HCT116 (cell line): ENCODE measurements at regions not wholly inside any gene's neighbourhood (a gene's known extent, or its start where the extent isn't known, plus 50 kb on each side); places are given as distances from the start of the nearest gene placed in this dataset.

Source experiments
- ATAC-seq: fragments of 200-7000 bp; cut with Tn5 transposase; 2 replicates; pipeline ENCODE4 v1.9.1; 2020; ENCODE audit warnings: mild to moderate bottlenecking, moderate library complexity
- BruUV-seq: library from RNA; stranded (reverse); fragments of 400-500 nt; replicated peaks from 2 replicates; lab custom pipeline; 2021; lab: Mats Ljungman, UMichigan
- CTCF ChIA-PET: fragments of 300-600 bp; sonication (Branson Sonifier 250); formaldehyde crosslinking; loops from one replicate; lab custom pipeline; 2021; ENCODE audit warnings: antibody characterized with exemption; lab: Charles Lee
- POLR2A ChIA-PET: fragments of 300-600, 350-600 bp; sonication (Branson Sonifier 250); formaldehyde crosslinking; loops from one replicate; lab custom pipeline; 2021; ENCODE audit warnings: antibody characterized with exemption; lab: Charles Lee
- RAD21 ChIA-PET, 2 experiments: fragments of 300-600 bp; sonication (Branson Sonifier 250); formaldehyde crosslinking; loops; one replicate each; lab custom pipeline; 2023; ENCODE audit warnings: low total read pairs in 2 of 2; ENCODE audit not compliant: uncharacterized antibody in 2 of 2, unreplicated experiment in 2 of 2, low non-redundant PET in 1 of 2; lab: Charles Lee
- DNase-seq: peaks from one replicate; pipeline ENCODE4 v3.0.0-alpha.2; 2010; ENCODE audit warnings: low read depth, low spot score
- H2AFZ ChIP-seq: fragments of 200-600 bp; shearing (Covaris generic), sonication (generic); 2 replicates; pipeline ENCODE4 v1.6.1; 2017; ENCODE audit warnings: low read depth, mixed run types, mixed read lengths, antibody characterized with exemption, low read length; ENCODE audit not compliant: poor library complexity, severe bottlenecking
- H3K27ac ChIP-seq: 2 replicates; pipeline ENCODE4 v1.5.1; 2012; ENCODE audit warnings: low read depth, low read length
- H3K27me3 ChIP-seq: fragments of 200-600 bp; sonication (generic); 2 replicates; pipeline ENCODE4 v1.6.1; 2016; ENCODE audit warnings: mixed run types, low read length, mixed read lengths; ENCODE audit not compliant: insufficient read depth
- H3K36me3 ChIP-seq, 2 experiments: fragments of 200-500 bp in 1 of 2; fragments of 200-600 bp in 1 of 2; sonication (Bioruptor generic) in 1 of 2; sonication (generic) in 1 of 2; 2 replicates each; pipeline versions ENCODE4 v1.5.1 to v1.6.1; 2014 to 2016; ENCODE audit warnings: low read length in 2 of 2, inconsistent platforms in 1 of 2, mixed read lengths in 1 of 2, mixed run types in 1 of 2; ENCODE audit not compliant: insufficient read depth in 2 of 2, control insufficient read depth in 1 of 2
- H3K4me1 ChIP-seq, 2 experiments: fragments of 200-600 bp in 1 of 2; sonication (generic) in 1 of 2; 2 replicates each; pipeline versions ENCODE4 v1.5.1 to v1.6.1; 2012 to 2017; ENCODE audit warnings: low read length in 2 of 2, inconsistent platforms in 1 of 2, mild to moderate bottlenecking in 1 of 2, mixed read lengths in 1 of 2, mixed run types in 1 of 2, moderate library complexity in 1 of 2; ENCODE audit not compliant: insufficient read depth in 2 of 2, control insufficient read depth in 1 of 2
- H3K4me2 ChIP-seq: fragments of 200-600 bp; sonication (generic); 2 replicates; pipeline ENCODE4 v1.6.1; 2017; ENCODE audit warnings: mixed run types, low read length, mixed read lengths
- H3K4me3 ChIP-seq, 2 experiments: fragments of 200-600 bp in 1 of 2; sonication (generic) in 1 of 2; replicated peaks in 1 of 2; 2 replicates each; pipeline ENCODE4 v1.5.1; 2011 to 2016; ENCODE audit warnings: low read length in 2 of 2, control low read depth in 1 of 2, low read depth in 1 of 2, mild to moderate bottlenecking in 1 of 2, mixed read lengths in 1 of 2, mixed run types in 1 of 2
- H3K79me2 ChIP-seq: fragments of 200-600 bp; sonication (generic); 2 replicates; pipeline ENCODE4 v1.6.1; 2017; ENCODE audit warnings: mild to moderate bottlenecking, mixed run types, low read length, moderate library complexity, mixed read lengths; ENCODE audit not compliant: insufficient read depth
- H3K9ac ChIP-seq: fragments of 200-600 bp; sonication (generic); 2 replicates; pipeline ENCODE4 v1.6.1; 2016; ENCODE audit warnings: low read length, mixed read lengths
- H3K9me2 ChIP-seq: fragments of 200-600 bp; sonication (generic), shearing (Covaris generic); 2 replicates; pipeline ENCODE4 v1.6.1; 2017; ENCODE audit warnings: mixed run types, mild to moderate bottlenecking, moderate library complexity; ENCODE audit not compliant: insufficient read depth
- H3K9me3 ChIP-seq, 2 experiments: fragments of 200-500 bp in 1 of 2; fragments of 200-600 bp in 1 of 2; sonication (Bioruptor generic) in 1 of 2; sonication (generic) in 1 of 2; 2 replicates each; pipeline ENCODE4 v1.6.1; 2014 to 2017; ENCODE audit warnings: low read length in 2 of 2, mixed read lengths in 2 of 2, inconsistent platforms in 1 of 2, low read depth in 1 of 2, mild to moderate bottlenecking in 1 of 2, mixed run types in 1 of 2, moderate library complexity in 1 of 2; ENCODE audit not compliant: control insufficient read depth in 1 of 2, insufficient read depth in 1 of 2
- H4K20me1 ChIP-seq: fragments of 200-600 bp; sonication (generic), shearing (Covaris generic); 2 replicates; pipeline ENCODE4 v1.6.1; 2017; ENCODE audit warnings: mixed run types, mild to moderate bottlenecking, moderate library complexity; ENCODE audit not compliant: insufficient read depth
- ELF1 ChIP-seq: IDR thresholded peaks from 2 replicates; pipeline ENCODE4 v1.6.1; 2012; ENCODE audit warnings: low read depth, borderline replicate concordance
- EZH2 ChIP-seq: fragments of 200-600 bp; sonication (generic); IDR thresholded peaks from 2 replicates; pipeline ENCODE4 v1.6.1; 2017; ENCODE audit warnings: antibody characterized with exemption, mixed run types
- EZH2phosphoT487 ChIP-seq: fragments of 200-600 bp; IDR thresholded peaks from 2 replicates; pipeline ENCODE4 v1.6.1; 2018; ENCODE audit warnings: antibody characterized with exemption, borderline replicate concordance
- JUND ChIP-seq: IDR thresholded peaks from 2 replicates; pipeline ENCODE4 v1.6.1; 2012
- POLR2AphosphoS5 ChIP-seq: IDR thresholded peaks from 2 replicates; pipeline ENCODE4 v1.6.1; 2011; ENCODE audit warnings: mild to moderate bottlenecking, low read depth, low read length, moderate library complexity
- TCF7L2 ChIP-seq: IDR thresholded peaks from 2 replicates; pipeline ENCODE4 v1.7.0; 2011; ENCODE audit warnings: borderline replicate concordance, inconsistent platforms; ENCODE audit not compliant: insufficient read depth, insufficient read length; ENCODE audit errors: extremely low read depth
- ZNF274 ChIP-seq: fragments of 200-500 bp; sonication (Bioruptor generic); IDR thresholded peaks from 2 replicates; pipeline ENCODE4 v1.6.1; 2014; ENCODE audit warnings: mild to moderate bottlenecking, low read depth, low read length, inconsistent platforms
- intact Hi-C: fragments of 100-400 bp; cut with micrococcal nuclease; formaldehyde crosslinking; loops from 2 replicates; pipeline ENCODE4 v1.10.0; 2022
- TF ChIP-seq, protein P1 (sequence below): IDR thresholded peaks from 2 replicates; pipeline ENCODE4 v1.6.1; 2012; ENCODE audit warnings: low read depth
- TF ChIP-seq, protein P2 (sequence below): IDR thresholded peaks from 2 replicates; pipeline ENCODE4 v1.6.1; 2012

DNA sequence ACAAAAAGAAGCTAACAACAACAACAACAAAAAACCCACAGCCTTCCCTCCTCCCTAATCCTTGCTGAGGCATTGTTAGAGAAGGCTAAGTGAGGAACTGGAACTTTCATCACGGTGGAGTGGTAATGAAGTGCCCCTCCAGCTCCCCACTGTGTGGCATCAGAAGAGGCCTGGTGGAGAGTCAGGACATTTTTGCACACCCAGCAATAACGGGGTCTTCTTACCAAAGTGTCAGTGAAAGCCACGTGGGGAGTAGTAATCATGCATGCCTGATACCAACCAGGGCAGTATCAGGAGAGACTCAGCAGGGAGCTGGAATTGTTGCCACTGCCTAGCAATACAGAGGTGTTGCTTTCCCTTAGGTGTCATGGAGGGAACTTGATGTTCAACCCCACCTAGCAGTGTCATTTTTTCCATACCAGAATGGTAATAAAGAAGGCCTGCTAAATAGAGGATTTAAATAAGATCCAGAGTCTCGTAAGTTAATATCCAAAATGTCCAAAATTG, 299.7 kb upstream of the RGS6 start:
- H3K79me2 ChIP-seq = no peaks in the 10 kb centered on the region
- H3K4me2 ChIP-seq = no peak overlapping the region
- ChIA-PET POLR2A (no interaction called here), CTCF (no interaction called here), RAD21 (no interaction called here)
- TF ChIP-seq, protein P1, sequence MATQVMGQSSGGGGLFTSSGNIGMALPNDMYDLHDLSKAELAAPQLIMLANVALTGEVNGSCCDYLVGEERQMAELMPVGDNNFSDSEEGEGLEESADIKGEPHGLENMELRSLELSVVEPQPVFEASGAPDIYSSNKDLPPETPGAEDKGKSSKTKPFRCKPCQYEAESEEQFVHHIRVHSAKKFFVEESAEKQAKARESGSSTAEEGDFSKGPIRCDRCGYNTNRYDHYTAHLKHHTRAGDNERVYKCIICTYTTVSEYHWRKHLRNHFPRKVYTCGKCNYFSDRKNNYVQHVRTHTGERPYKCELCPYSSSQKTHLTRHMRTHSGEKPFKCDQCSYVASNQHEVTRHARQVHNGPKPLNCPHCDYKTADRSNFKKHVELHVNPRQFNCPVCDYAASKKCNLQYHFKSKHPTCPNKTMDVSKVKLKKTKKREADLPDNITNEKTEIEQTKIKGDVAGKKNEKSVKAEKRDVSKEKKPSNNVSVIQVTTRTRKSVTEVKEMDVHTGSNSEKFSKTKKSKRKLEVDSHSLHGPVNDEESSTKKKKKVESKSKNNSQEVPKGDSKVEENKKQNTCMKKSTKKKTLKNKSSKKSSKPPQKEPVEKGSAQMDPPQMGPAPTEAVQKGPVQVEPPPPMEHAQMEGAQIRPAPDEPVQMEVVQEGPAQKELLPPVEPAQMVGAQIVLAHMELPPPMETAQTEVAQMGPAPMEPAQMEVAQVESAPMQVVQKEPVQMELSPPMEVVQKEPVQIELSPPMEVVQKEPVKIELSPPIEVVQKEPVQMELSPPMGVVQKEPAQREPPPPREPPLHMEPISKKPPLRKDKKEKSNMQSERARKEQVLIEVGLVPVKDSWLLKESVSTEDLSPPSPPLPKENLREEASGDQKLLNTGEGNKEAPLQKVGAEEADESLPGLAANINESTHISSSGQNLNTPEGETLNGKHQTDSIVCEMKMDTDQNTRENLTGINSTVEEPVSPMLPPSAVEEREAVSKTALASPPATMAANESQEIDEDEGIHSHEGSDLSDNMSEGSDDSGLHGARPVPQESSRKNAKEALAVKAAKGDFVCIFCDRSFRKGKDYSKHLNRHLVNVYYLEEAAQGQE = no peak
- TF ChIP-seq EZH2phosphoT487 = no peak
- no peak for TF ChIP-seq EZH2
- no peaks in the 10 kb centered on the region for H3K27me3 ChIP-seq
- H2AFZ ChIP-seq = no peak overlapping the region
- H3K9me3 ChIP-seq = no peaks in the 10 kb centered on the region
- no peak overlapping the region for H3K9ac ChIP-seq
- no peak for ATAC-seq
- no peak overlapping the region for H3K27ac ChIP-seq
- no peaks in the 10 kb centered on the region for H3K9me2 ChIP-seq
- H3K36me3 ChIP-seq = no peaks in the 10 kb centered on the region
- no peaks in the 10 kb centered on the region; the same call in 1 of the 2 replicates for H4K20me1 ChIP-seq
- no TSS peak for BruUV-seq
- no peak for DNase-seq
- intact Hi-C loops = no loop called here
- no peaks in the 10 kb centered on the region for H3K4me1 ChIP-seq
- no peak overlapping the region for H3K4me3 ChIP-seq

DNA sequence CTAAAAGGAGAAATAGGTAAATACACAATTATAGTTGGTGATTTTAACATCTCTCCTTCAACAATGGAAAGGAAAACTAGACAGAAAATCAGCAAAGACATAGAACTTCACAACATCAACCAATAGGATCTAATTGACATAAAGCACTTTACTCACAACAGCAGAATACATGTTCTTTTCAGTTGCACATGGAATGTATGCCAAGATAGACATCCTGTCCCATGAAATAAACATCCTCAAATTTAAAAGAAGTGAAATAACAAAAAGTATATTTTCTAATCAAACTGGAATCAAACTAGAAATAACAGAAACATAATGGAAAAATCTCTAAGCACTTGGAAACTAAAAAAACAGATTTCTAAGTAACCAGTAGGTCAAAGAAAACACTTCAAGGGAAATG, 296.2 kb upstream of the RGS6 start:
- CTCF ChIA-PET = no interaction called here
- Histone ChIP-seq H3K4me3 (no peak overlapping the region), H3K9me2 (no peaks in the 10 kb centered on the region), H4K20me1 (no peaks in the 10 kb centered on the region; the same call in 1 of the 2 replicates), H3K4me2 (no peak overlapping the region), H3K27me3 (no peaks in the 10 kb centered on the region), H3K36me3 (no peaks in the 10 kb centered on the region), H3K4me1 (no peaks in the 10 kb centered on the region), H3K9me3 (no peaks in the 10 kb centered on the region), H3K27ac (no peak overlapping the region), H3K79me2 (no peaks in the 10 kb centered on the region), H3K9ac (no peak overlapping the region), H2AFZ (no peak overlapping the region)
- intact Hi-C loops = no loop called here
- BruUV-seq = no TSS peak
- no peak for TF ChIP-seq TCF7L2
- TF ChIP-seq POLR2AphosphoS5 = no peak
- TF ChIP-seq, protein P2, sequence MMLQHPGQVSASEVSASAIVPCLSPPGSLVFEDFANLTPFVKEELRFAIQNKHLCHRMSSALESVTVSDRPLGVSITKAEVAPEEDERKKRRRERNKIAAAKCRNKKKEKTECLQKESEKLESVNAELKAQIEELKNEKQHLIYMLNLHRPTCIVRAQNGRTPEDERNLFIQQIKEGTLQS = no peak
- no peak for TF ChIP-seq JUND
- TF ChIP-seq ELF1 = no peak
- TF ChIP-seq ZNF274 = no peak
- POLR2A ChIA-PET = no interaction called here
- ATAC-seq (no peak), DNase-seq (no peak)
- RAD21 ChIA-PET = no interaction called here
